GM12891 (cell line): ENCODE measurements at regions not wholly inside any gene's neighbourhood (a gene's known extent, or its start where the extent isn't known, plus 50 kb on each side); places are given as distances from the start of the nearest gene placed in this dataset.
"Not testable (repeated sequence)": the region's sequence is repeated elsewhere in the genome, so short reads cannot be mapped to it uniquely, and the experiment has no call there.

Experiments used
- DNase-seq: peaks from one replicate; pipeline ENCODE4 v3.0.0; 2011; ENCODE audit warnings: low spot score; ENCODE audit not compliant: insufficient read length
- FAIRE-seq: peaks from 2 replicates; lab custom pipeline; 2011; peaks lifted over from hg19 to GRCh38; lab: Jason Lieb, UNC
- PAX5 ChIP-seq: IDR thresholded peaks from 2 replicates; pipeline ENCODE4 v1.6.1; 2011; ENCODE audit warnings: low read length, moderate library complexity, mild to moderate bottlenecking; ENCODE audit not compliant: insufficient read depth, severe bottlenecking
- POLR2A ChIP-seq: IDR thresholded peaks from 2 replicates; pipeline ENCODE4 v1.6.1; 2011; ENCODE audit warnings: low read depth, low read length, control low read depth
- POLR2AphosphoS5 ChIP-seq: IDR thresholded peaks from 2 replicates; pipeline ENCODE4 v1.6.1; 2011; ENCODE audit warnings: low read depth, low read length, control low read depth
- POU2F2 ChIP-seq: IDR thresholded peaks from 2 replicates; pipeline ENCODE4 v1.6.1; 2011; ENCODE audit warnings: low read depth, mild to moderate bottlenecking, control low read depth, low read length, moderate library complexity
- SPI1 ChIP-seq: IDR thresholded peaks from 2 replicates; pipeline ENCODE4 v1.6.1; 2011; ENCODE audit warnings: low read depth, low read length, control low read depth
- TAF1 ChIP-seq: IDR thresholded peaks from 2 replicates; pipeline ENCODE4 v1.6.1; 2011; ENCODE audit warnings: low read depth, low read length, control low read depth

DNA sequence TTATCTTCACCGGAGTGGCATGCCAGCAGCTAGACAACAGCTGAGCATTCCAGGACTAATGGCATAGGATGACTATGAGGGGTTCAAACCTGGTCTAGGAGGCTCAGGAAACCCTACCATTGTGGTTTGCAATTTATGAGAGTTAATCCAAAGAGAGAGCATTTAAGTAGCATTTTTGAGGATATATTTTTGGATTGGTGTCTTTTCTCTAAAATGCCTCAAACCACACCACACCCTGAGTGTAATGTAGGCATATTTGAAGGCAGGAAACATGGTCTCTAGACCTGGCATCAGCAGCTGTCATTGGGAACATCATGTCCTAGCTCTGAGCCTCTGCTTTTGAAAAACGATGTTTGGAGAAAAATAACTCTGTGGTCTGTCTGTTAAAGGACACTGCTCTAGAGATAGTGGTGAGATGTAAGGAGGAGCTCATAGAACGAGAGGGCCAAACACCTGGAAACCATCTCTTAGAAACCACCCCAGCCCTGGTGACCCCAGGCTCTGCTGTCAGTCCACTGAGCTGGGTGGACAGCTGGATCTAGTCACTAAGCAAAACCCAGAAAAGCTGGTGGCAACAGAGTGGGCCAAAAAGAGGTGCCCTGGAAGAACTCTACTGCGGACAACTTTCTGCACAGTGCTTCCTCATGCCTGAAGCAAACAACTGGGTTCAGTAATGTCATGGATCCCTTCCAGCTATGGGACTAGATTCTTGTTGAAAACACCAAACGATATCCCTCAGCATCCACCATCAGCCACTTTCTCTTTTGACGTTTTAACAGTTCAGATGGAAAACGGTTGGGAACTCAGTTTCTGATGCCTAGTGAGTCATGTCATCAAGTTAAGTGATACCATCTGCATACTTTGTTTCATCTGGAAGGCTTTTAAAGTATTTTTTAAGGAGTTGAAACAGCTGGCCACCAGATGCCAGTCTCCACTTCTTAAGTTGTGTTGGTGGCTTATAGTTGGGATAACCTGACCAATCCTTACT is 100.2 kb upstream of the C1QTNF7 start:
- no peak for TF ChIP-seq SPI1
- TF ChIP-seq TAF1: no peak
- TF ChIP-seq POLR2A: no peak
- TF ChIP-seq PAX5: no peak
- TF ChIP-seq POU2F2: no peak
- no peak for TF ChIP-seq POLR2AphosphoS5
- DNase-seq (no peak), FAIRE-seq (no peak)

DNA sequence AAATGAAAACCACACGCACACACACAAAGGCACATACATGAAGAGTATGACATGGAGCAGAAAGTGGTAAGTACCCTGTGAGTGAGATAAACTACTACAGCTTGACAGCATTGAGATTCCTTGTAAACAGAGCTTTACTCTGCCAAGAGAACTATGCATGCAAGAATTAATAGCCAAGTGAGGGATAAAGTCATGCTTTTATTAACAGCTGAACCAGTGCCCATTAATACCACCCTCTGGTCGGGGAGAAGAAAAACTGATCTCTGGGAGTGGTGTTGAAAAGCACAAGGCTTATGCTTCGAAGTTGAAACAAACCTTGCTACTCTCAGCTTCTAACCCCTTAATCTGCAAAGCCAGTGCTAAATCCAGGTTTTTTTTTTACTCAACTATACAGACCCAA is 95.9 kb upstream of the C1QTNF7 start:
- FAIRE-seq: no peak
- TF ChIP-seq SPI1: no peak
- no peak for DNase-seq

- DNase-seq: no peak
- no peak for FAIRE-seq
- TF ChIP-seq POU2F2: no peak
- TF ChIP-seq PAX5: no peak
- no peak for TF ChIP-seq POLR2A
- TF ChIP-seq POLR2AphosphoS5: no peak
- no peak for TF ChIP-seq SPI1
- no peak for TF ChIP-seq TAF1
These were observed 95.5 kb upstream of the C1QTNF7 start for GRCh38 chr4:15332377-15332776.

GRCh38 chr4:15333692-15334633 is 93.9 kb upstream of the C1QTNF7 start:
- DNase-seq (no peak), FAIRE-seq (no peak)
- no peak for TF ChIP-seq TAF1
- TF ChIP-seq POU2F2: no peak
- no peak for TF ChIP-seq PAX5
- TF ChIP-seq POLR2A: no peak
- TF ChIP-seq POLR2AphosphoS5: no peak
- no peak for TF ChIP-seq SPI1

DNA sequence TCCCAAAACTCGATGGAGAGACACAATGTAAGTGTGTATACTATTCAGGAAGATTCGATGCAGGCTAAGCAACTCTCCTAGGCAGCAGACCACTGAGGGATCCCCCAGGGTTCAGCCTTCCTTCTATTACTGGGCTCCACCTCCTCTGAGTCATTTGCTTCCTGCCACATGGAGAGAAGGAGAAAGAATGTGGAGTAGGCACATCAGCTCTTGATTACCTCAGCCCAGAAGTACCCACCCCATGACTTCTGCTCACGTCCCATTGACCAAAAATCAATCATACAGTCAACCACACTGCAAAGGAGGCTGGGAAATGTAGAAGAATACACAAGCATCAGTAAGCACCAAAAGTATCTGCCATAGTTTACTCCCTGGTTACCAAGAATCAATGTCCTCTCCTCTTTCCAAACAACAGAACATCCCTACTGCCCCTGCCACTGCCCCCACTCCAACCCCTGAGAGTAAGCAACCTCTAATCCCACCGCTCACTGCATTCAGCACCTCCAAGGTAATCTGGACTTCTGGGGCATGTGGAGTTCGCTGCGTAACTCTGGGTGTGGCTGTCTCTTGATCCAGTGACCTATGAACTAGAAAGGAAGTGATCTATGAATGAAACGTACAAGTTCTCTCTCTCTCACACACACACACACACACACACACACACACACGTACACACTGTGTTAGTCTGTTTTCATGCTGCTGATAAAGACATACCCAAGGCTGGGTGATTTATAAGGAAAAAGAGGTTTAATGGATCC is 91.2 kb upstream of the C1QTNF7 start:
- DNase-seq (no peak), FAIRE-seq (no peak)
- TF ChIP-seq POLR2AphosphoS5 (no peak), POU2F2 (no peak), TAF1 (no peak), SPI1 (no peak), POLR2A (no peak), PAX5 (no peak)

DNA sequence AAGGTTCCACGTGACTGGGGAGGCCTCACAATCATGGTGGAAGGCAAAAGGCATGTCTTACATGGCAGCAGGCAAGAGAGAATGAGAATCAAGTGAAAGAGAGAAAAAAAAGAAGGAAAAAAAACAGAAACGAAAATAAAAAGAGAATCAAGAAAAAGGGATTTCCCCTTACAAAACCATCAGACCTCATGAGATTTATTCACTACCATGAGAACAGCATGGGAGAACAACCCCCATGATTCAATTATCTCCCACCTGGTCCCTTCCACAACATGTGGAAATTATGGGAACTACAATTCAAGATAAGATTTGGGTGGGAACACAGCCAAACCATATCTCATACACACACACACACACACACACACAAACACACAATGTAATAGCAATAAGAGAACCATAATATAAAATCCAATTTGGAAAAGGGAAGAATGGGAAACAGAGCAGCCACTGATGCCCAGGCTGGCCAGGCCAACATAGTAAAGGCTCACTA is 90.6 kb upstream of the C1QTNF7 start:
- not testable (repeated sequence) for DNase-seq, FAIRE-seq

- no peak for FAIRE-seq
- TF ChIP-seq POLR2A: no peak
- no peak for TF ChIP-seq POU2F2
- no peak for TF ChIP-seq PAX5
- TF ChIP-seq TAF1: no peak
- DNase-seq: no peak
These were observed 88.1 kb upstream of the C1QTNF7 start for GRCh38 chr4:15339737-15340136.

- FAIRE-seq (no peak), DNase-seq (no peak)
- no peak for TF ChIP-seq PAX5
- no peak for TF ChIP-seq SPI1
- no peak for TF ChIP-seq POLR2A
- TF ChIP-seq TAF1: no peak
- no peak for TF ChIP-seq POLR2AphosphoS5
- no peak for TF ChIP-seq POU2F2
These were observed 87.5 kb upstream of the C1QTNF7 start for GRCh38 chr4:15340332-15340731.

DNA sequence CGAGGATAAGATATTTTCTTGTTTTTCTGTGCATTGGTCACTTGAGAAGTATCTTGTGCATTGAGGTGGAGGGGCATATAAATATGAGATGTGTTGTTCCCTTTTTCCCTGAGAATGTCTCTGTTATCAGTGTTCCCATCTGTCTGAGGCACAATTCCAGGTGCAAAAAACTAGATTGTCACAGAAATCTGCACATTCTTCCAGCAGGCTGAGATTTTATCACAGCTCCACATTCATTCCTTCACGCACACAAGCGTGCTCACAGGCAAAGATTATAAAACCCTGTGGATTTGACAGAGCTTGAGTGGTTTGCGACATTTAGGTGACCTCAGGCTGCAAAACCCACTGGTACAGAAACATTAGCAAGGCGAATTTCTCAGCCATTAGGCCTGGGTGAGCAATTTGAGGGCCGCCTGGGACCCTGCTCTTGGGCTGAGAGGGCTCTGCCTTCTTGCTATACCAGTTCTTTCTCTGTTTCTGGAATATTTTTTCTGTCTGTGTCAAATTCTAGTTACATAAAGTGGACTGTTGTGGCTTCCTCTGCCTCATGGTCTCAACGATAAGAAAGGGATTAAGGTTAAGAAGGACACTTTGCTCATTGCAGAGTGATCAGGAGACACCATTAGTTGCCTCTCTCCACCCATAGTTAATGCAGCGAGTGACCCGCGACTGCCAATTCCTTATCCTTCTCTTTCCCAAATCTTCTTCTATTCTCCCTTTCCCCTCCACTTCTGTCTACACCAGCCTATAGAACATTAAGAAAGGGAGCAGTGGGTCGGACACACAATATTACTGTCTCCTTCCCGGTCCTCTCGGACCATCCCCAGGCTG is 86.7 kb upstream of the C1QTNF7 start:
- no peak for TF ChIP-seq POLR2A
- no peak for TF ChIP-seq TAF1
- TF ChIP-seq POLR2AphosphoS5: no peak
- TF ChIP-seq SPI1: no peak
- no peak for TF ChIP-seq PAX5
- TF ChIP-seq POU2F2: no peak
- DNase-seq: no peak

More for the DNA sequence above, 86.7 kb upstream of the C1QTNF7 start:
- no peak for FAIRE-seq
